Cardiac fibroblast (primary cell): ENCODE measurements at regions not wholly inside any gene's neighbourhood (a gene's known extent, or its start where the extent isn't known, plus 50 kb on each side); places are given as distances from the start of the nearest gene placed in this dataset.

ENCODE experiments used
- DNase-seq, 2 donors: peaks; one replicate each; pipeline versions ENCODE4 v3.0.0 to v3.0.0-alpha.2; 2010; ENCODE audit warnings: low read depth in 2 of 2
- H3K4me3 ChIP-seq, 2 donors: replicated peaks in 1 of 2; 1 replicate in 1 of 2; 2 replicates in 1 of 2; pipeline ENCODE4 v1.5.1; 2011; ENCODE audit warnings: low read depth in 2 of 2, low read length in 2 of 2, mild to moderate bottlenecking in 2 of 2, moderate library complexity in 1 of 2
- TF ChIP-seq, protein P1 (sequence below): IDR thresholded peaks from one replicate; pipeline ENCODE4 v1.5.1; 2011; ENCODE audit warnings: low read depth, mild to moderate bottlenecking, low read length, inconsistent platforms

DNA sequence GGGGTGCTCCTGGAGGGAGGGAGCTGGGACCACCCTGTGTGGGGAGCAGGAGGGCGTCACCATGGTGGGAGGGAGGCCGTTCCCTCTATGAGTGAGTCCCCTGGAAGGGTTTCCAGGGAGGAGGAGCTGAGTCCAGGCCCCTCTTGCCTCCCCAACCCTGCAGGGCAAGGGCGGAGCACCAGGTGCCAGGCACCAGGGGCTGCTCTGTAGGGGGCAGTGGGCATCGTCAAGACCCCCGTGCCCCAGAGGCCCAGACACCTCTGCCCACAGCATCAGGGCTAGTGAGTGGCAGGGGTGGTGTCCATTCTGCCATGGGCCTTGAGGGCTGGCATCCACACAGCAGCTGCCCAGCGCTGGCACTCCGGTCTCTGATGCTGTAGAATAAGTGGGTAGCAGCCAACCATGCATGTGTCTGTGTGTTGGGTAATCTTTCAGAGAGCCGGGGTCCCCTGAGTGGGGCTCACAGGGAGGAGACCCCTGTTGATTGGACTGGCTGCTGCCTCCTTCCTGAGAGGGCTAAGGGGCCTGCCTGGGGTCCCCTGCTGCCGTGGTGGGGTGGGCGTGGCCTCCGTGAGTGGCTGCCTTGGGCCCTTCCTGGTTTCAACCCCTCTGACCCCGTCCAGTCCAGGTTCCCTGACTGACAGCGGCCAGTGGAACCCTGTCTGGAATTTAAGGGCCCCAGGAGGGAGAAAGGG is 72.7 kb upstream of the RNU6ATAC start:
- no peak overlapping the region for H3K4me3 ChIP-seq
- no peak for DNase-seq
- TF ChIP-seq, protein P1, sequence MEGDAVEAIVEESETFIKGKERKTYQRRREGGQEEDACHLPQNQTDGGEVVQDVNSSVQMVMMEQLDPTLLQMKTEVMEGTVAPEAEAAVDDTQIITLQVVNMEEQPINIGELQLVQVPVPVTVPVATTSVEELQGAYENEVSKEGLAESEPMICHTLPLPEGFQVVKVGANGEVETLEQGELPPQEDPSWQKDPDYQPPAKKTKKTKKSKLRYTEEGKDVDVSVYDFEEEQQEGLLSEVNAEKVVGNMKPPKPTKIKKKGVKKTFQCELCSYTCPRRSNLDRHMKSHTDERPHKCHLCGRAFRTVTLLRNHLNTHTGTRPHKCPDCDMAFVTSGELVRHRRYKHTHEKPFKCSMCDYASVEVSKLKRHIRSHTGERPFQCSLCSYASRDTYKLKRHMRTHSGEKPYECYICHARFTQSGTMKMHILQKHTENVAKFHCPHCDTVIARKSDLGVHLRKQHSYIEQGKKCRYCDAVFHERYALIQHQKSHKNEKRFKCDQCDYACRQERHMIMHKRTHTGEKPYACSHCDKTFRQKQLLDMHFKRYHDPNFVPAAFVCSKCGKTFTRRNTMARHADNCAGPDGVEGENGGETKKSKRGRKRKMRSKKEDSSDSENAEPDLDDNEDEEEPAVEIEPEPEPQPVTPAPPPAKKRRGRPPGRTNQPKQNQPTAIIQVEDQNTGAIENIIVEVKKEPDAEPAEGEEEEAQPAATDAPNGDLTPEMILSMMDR, result no peak

DNA sequence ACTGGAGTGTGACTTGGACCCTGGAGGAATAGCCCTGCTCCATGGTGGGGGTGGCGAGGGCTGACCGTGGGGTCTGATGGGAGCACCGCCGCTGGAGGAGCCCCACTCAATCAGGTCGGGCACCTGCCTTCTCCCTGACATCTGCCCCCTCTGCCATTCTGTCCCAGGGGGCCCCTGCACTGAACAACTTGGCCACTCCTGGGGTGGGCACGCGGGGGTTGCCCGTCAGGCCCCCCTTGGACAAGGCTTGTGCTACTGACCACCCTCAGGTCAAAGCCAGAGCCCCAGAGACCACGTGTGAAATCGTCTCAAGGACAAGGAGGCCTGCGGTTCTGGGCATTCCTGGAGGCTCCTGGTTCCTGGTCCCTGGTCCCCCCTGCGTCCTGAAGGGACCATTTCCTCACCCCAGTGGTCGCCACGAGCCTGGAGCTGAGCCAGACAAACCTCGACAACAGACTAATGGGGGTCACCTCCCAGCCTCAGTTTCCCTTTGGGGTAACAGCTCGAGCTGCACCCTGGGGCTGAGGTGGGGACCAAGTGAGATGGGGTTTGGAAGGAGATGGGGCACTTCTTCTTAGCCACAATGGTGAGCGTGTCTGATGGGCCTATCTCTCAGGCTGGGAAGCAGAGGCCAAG is 73.4 kb upstream of the RNU6ATAC start:
- DNase-seq, result no peak
- no peak overlapping the region for H3K4me3 ChIP-seq
- TF ChIP-seq, protein P1, result no peak

DNA sequence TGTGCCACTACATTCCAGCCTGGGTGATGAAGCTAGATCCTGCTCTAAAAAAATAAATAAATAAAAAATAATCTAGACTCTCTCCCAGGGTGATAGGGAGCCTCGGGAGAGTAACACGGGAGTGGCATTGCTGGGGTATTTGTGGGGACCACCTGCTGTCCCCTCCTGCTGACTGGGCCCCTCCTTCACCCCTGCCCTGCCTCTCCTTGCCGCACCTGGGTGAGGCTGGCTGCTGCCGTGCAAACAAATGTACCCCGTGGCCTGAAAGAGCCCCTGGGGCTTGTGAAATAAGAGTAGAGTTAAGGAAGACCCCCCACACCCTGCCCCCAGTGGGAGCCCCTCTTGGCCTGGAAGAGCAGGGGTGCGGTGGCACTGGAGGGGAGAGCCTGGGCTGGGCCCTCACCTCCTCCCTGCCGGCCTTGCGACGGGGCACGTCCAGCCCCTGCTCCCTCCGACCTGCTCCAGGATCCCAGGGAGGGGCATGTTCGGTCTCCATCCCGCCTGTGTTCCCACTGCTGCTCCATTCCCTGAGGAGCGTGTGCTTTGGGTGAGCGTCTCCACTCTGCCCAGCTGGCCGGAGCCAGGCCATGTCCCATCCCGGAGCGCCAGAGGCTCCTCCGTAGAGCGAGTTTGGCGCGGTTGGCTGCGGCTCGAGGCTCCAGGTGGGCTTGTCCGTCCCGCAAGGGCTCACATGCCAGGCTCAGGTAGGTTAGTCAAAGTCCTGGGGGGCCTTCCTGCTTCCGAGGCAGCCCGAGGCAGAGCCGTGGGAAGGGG is 75.0 kb upstream of the RNU6ATAC start:
- TF ChIP-seq, protein P1, result no peak
- no peak for DNase-seq
- H3K4me3 ChIP-seq, result no peak overlapping the region

DNA sequence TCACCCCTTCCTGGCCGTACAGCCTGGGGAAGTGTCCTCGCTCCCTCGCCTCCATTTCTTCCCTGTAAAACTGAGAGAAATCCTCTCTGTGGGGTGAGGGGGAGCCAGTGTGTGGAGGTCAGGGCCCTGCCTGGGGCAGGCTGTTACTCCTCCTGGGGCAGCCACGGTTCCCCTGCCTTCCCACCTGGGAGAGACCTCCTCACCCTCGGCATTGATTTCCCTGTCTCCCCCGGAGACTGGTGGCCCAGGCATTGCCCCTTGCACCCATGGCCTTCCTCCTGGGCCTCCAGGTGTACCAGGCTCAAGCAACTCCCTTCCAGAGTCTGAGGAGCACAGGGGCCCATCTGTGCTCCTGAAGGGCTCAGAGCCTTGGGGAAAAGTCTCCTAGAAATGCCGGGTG is 75.6 kb upstream of the RNU6ATAC start:
- DNase-seq, result no peak
- TF ChIP-seq, protein P1, result no peak
- no peak overlapping the region for H3K4me3 ChIP-seq

DNA sequence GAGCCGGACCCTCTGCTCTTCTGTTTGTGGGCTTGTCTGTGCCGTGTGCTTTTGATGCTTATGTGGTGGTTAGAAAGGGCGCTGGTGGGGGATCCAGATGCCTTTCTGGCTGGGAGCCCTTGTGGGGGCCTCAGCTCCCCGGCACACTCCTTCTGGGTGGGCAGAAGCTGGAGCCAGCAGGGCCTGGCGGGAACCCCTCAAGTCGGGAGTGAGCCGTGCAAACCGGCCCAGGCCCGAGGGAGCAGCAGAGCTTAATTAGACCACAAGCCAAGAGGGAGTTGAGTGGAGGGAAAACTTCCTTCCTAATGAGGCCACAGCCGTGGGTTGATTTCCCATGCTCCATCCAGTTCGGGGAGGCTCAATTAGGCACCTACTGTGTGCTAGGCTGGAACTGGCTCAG is 76.0 kb upstream of the RNU6ATAC start:
- TF ChIP-seq, protein P1, result no peak
- H3K4me3 ChIP-seq, result no peak overlapping the region
- DNase-seq, result no peak

DNA sequence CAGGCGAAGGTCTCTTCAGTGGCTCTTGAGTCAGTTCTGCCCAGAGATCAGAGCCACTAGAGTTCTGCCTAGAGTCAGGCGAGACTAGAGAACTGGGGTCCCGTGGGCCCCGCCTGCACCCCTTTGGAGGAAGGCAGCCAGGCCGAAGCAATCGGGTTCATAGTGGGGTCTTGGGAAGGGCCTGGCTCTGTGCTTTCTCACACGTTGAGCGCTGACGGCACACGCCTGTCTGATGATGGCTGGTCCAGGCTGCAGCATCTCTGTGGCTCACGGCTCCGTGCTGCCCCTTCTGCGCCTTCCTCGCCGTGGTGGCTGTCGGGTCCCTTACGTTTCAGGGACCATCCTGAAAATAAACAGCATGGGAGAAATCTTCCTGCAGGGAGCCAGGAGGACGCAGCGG is 78.3 kb upstream of the RNU6ATAC start:
- no peak overlapping the region for H3K4me3 ChIP-seq
- DNase-seq, result no peak
- TF ChIP-seq, protein P1, result no peak
